ENCODE measurements at regions not wholly inside any gene's neighbourhood (a gene's known extent, or its start where the extent isn't known, plus 50 kb on each side); places are given as distances from the start of the nearest gene placed in this dataset.

DNA sequence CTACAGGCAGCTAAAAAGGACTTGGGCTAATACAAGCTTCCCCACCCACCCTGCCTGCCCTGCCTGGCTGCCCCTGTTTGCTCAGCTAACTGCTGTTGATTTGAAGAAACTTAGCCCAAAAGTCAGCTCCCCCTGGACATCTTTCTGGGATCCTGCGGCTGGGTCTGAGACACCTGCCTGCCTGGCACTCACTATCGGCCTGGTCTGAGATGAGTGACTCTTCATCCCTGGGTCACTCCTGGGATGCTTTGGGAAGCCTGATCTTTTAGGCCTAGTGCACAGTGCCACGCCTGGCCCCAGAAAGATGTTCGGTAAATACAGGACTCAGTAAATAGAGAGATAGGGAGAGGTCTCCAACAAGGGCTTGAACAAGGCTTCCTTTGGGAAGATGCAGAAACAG lies 211.3 kb upstream of the DIO3 start:
- TF ChIP-seq, protein P1, sequence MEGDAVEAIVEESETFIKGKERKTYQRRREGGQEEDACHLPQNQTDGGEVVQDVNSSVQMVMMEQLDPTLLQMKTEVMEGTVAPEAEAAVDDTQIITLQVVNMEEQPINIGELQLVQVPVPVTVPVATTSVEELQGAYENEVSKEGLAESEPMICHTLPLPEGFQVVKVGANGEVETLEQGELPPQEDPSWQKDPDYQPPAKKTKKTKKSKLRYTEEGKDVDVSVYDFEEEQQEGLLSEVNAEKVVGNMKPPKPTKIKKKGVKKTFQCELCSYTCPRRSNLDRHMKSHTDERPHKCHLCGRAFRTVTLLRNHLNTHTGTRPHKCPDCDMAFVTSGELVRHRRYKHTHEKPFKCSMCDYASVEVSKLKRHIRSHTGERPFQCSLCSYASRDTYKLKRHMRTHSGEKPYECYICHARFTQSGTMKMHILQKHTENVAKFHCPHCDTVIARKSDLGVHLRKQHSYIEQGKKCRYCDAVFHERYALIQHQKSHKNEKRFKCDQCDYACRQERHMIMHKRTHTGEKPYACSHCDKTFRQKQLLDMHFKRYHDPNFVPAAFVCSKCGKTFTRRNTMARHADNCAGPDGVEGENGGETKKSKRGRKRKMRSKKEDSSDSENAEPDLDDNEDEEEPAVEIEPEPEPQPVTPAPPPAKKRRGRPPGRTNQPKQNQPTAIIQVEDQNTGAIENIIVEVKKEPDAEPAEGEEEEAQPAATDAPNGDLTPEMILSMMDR (IDR thresholded peaks at IDR 0.05), result no peak
- TF ChIP-seq ZFX (IDR thresholded peaks at IDR 0.05; ENCODE audit: borderline replicate concordance), result no peak

Measured in 22Rv1 (cell line).